ENCODE measurements at regions not wholly inside any gene's neighbourhood (a gene's known extent, or its start where the extent isn't known, plus 50 kb on each side); places are given as distances from the start of the nearest gene placed in this dataset.

DNA sequence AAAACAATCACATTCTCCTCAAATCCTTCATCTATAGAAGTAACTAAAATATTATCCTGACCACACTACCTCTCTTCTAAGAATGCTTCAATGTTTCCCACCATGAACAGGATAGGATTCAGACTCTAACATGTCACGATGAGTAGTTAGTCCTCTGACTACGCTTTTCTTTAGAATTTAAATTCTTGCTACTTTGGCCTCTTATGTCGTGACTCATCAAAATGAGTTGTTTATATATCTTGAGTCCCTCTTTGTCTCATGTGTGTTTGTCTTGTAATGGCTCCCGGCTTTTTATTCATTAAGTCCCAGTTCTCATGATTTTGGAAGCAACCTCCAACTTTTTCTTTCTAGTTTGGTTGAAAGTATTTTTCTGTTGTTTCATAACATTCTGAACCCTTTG, 1289.2 kb downstream of the DSC3 start:
- TF ChIP-seq, protein P1, sequence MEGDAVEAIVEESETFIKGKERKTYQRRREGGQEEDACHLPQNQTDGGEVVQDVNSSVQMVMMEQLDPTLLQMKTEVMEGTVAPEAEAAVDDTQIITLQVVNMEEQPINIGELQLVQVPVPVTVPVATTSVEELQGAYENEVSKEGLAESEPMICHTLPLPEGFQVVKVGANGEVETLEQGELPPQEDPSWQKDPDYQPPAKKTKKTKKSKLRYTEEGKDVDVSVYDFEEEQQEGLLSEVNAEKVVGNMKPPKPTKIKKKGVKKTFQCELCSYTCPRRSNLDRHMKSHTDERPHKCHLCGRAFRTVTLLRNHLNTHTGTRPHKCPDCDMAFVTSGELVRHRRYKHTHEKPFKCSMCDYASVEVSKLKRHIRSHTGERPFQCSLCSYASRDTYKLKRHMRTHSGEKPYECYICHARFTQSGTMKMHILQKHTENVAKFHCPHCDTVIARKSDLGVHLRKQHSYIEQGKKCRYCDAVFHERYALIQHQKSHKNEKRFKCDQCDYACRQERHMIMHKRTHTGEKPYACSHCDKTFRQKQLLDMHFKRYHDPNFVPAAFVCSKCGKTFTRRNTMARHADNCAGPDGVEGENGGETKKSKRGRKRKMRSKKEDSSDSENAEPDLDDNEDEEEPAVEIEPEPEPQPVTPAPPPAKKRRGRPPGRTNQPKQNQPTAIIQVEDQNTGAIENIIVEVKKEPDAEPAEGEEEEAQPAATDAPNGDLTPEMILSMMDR (optimal IDR thresholded peaks at IDR 0.05 in 1 of 3, IDR thresholded peaks at IDR 0.05 in 1 of 3, conservative IDR thresholded peaks at IDR 0.05 in 1 of 3; ENCODE audit: extremely low read depth in 1 of 3, insufficient read depth in 2 of 3, low read length in 3 of 3), result no peak
- TF ChIP-seq EZH2 (IDR thresholded peaks at IDR 0.05; ENCODE audit: low read length), result no peak

Data from keratinocyte (primary cell).